GM12878 (cell line): ENCODE measurements at regions not wholly inside any gene's neighbourhood (a gene's known extent, or its start where the extent isn't known, plus 50 kb on each side); places are given as distances from the start of the nearest gene placed in this dataset.

Experiments used
- ATAC-seq: fragments of 200-7000 bp; cut with Tn5 transposase; 3 replicates; pipeline ENCODE4 v1.9.1; 2020; ENCODE audit warnings: mild to moderate bottlenecking, moderate library complexity
- BruUV-seq: library from RNA; stranded (reverse); fragments of 400-500 nt; replicated peaks from 2 replicates; lab custom pipeline; 2021; lab: Mats Ljungman, UMichigan
- CTCF ChIA-PET: fragments of 300-600 bp; sonication (Branson Sonifier 250); formaldehyde crosslinking; extraction: SDS; loops from one replicate; lab custom pipeline; 2021; ENCODE audit warnings: inconsistent platforms; lab: Yijun Ruan, JAX
- POLR2A ChIA-PET: fragments of 350-600 bp; formaldehyde crosslinking; extraction: SDS; loops from one replicate; lab custom pipeline; 2021; ENCODE audit warnings: inconsistent platforms; lab: Charles Lee
- RAD21 ChIA-PET: fragments of 300-600 bp; sonication (Branson Sonifier 250); formaldehyde crosslinking; loops from one replicate; lab custom pipeline; 2023; ENCODE audit warnings: antibody characterized with exemption; ENCODE audit not compliant: unreplicated experiment; lab: Charles Lee
- SMC1A ChIA-PET: fragments of 300-600 bp; sonication (Branson Sonifier 250); formaldehyde crosslinking; loops from one replicate; lab custom pipeline; 2023; ENCODE audit not compliant: unreplicated experiment, uncharacterized antibody; lab: Charles Lee
- DNase-seq: peaks from one replicate; pipeline ENCODE4 v3.0.0-alpha.2; 2011; ENCODE audit warnings: low read depth, low spot score
- FAIRE-seq: peaks from 3 replicates; lab custom pipeline; 2011; peaks lifted over from hg19 to GRCh38; lab: Jason Lieb, UNC
- H2AFZ ChIP-seq: 2 replicates; pipeline ENCODE4 v1.6.0; 2011; ENCODE audit warnings: low read depth, low read length, control low read depth; ENCODE audit not compliant: control insufficient read depth
- H3K27ac ChIP-seq: 2 replicates; pipeline ENCODE4 v1.5.1; 2011; ENCODE audit warnings: control low read depth; ENCODE audit not compliant: control insufficient read depth, insufficient read depth
- H3K27me3 ChIP-seq, 2 experiments: replicated peaks in 1 of 2; 2 replicates each; pipeline versions ENCODE4 v1.6.0 to v1.6.1; 2011; ENCODE audit warnings: low read length in 1 of 2; ENCODE audit not compliant: control insufficient read depth in 2 of 2, insufficient read depth in 2 of 2
- H3K36me3 ChIP-seq, 2 experiments: 2 replicates each; pipeline ENCODE4 v1.5.1; 2011; ENCODE audit warnings: low read length in 1 of 2; ENCODE audit not compliant: control insufficient read depth in 2 of 2, insufficient read depth in 2 of 2
- H3K4me1 ChIP-seq: 2 replicates; pipeline ENCODE4 v1.6.1; 2011; ENCODE audit warnings: mild to moderate bottlenecking, low read length, moderate library complexity, mixed read lengths; ENCODE audit not compliant: control insufficient read depth, insufficient read depth
- H3K4me2 ChIP-seq: 2 replicates; pipeline ENCODE4 v1.6.0; 2011; ENCODE audit warnings: control low read depth; ENCODE audit not compliant: control insufficient read depth, insufficient read depth
- H3K4me3 ChIP-seq: fragments of 200-600 bp; sonication (generic); 2 replicates; pipeline ENCODE4 v1.5.1; 2016
- H3K79me2 ChIP-seq: 2 replicates; pipeline ENCODE4 v1.6.0; 2011; ENCODE audit warnings: low read length; ENCODE audit not compliant: control insufficient read depth, insufficient read depth
- H3K9ac ChIP-seq: 2 replicates; pipeline ENCODE4 v1.8.0; 2011; ENCODE audit warnings: low read length, control low read depth, mixed read lengths; ENCODE audit not compliant: control insufficient read depth, insufficient read depth
- H3K9me3 ChIP-seq: replicated peaks from 3 replicates; pipeline ENCODE4 v1.5.1; 2011; ENCODE audit warnings: mild to moderate bottlenecking, low read length; ENCODE audit not compliant: control insufficient read depth, insufficient read depth
- H4K20me1 ChIP-seq: 2 replicates; pipeline ENCODE4 v1.6.0; 2011; ENCODE audit not compliant: control insufficient read depth, insufficient read depth
- IKZF2 ChIP-seq, 2 experiments: fragments of 450-650 bp; IDR thresholded peaks; 2 replicates each; pipeline ENCODE4 v1.6.1; 2017; ENCODE audit warnings: mild to moderate bottlenecking in 2 of 2, moderate library complexity in 2 of 2
- KDM1A ChIP-seq: fragments of 200-600 bp; sonication (generic); IDR thresholded peaks from 2 replicates; pipeline ENCODE4 v1.6.1; 2016; ENCODE audit warnings: borderline replicate concordance
- MEF2B ChIP-seq: fragments of 450-650 bp; IDR thresholded peaks from 2 replicates; pipeline ENCODE4 v1.6.1; 2018; ENCODE audit warnings: mild to moderate bottlenecking, moderate library complexity; ENCODE audit not compliant: partially characterized antibody, poor library complexity, severe bottlenecking
- WGBS: methylation state at CpG from one replicate; pipeline ENCODE4 v1.1.6; 2016; ENCODE audit warnings: low lambda C conversion rate; ENCODE audit not compliant: insufficient replicate concordance, insufficient coverage; ENCODE audit errors: missing lambda C conversion rate; 5-methylcytosine and 5-hydroxymethylcytosine counted together
- in situ Hi-C: fragments of 300-500 bp; cut with MboI; formaldehyde crosslinking; loops from 9 replicates; pipeline ENCODE4 v1.14.3; 2018; ENCODE audit warnings: mixed read lengths
- intact Hi-C: fragments of 100-400 bp; cut with micrococcal nuclease; formaldehyde crosslinking; loops from one replicate; pipeline ENCODE4 v1.14.2; 2022; ENCODE audit not compliant: unreplicated experiment
- TF ChIP-seq, protein P1 (sequence below), 3 experiments: IDR thresholded peaks in 2 of 3; conservative IDR thresholded peaks in 1 of 3; 2 replicates each; pipeline ENCODE4 v1.5.1; 2011; ENCODE audit warnings: low read depth in 3 of 3, low read length in 3 of 3, mild to moderate bottlenecking in 3 of 3, control low read depth in 2 of 3, moderate library complexity in 2 of 3, inconsistent platforms in 1 of 3, mixed read lengths in 1 of 3; ENCODE audit not compliant: control insufficient read depth in 2 of 3, insufficient read depth in 1 of 3; ENCODE audit errors: extremely low read depth in 1 of 3
- TF ChIP-seq, protein P2 (sequence below): IDR thresholded peaks from 2 replicates; pipeline ENCODE4 v1.6.1; 2012; ENCODE audit warnings: low read length, inconsistent platforms

DNA sequence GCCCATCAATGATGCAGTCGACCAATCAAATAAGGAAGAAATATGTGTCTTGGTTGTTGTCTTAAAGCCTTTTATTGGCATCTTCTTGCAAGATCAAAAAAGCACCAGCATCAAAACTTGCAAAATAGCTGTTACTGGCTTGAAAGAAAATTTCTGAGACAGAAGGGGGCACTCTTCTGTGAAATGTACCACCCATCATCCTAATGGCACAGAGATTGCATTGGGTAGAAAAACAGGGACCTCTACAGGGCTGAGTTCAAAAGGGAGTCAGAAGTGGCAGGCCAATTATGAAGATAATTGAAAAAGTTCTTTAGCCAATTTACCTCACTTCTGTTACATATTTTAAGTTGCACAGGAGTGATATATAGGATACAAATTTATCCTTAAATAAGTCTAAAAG is 122.3 kb upstream of the GPR149 start:
- Histone ChIP-seq H3K36me3 (no peaks in the 10 kb centered on the region), H3K9ac (no peak overlapping the region), H3K27ac (no peak overlapping the region), H3K79me2 (no peaks in the 10 kb centered on the region), H3K4me2 (no peak overlapping the region), H3K27me3 (no peaks in the 10 kb centered on the region), H3K4me1 (no peaks in the 10 kb centered on the region), H3K9me3 (no peaks in the 10 kb centered on the region), H3K4me3 (no peak overlapping the region), H2AFZ (no peak overlapping the region), H4K20me1 (no peaks in the 10 kb centered on the region)
- DNase-seq (no peak), ATAC-seq (peak; percentile 58), FAIRE-seq (no peak)
- intact Hi-C loops: no loop called here
- ChIA-PET CTCF (interaction anchor here (1.0 kb wide), 1 partner anchor 217 kb away, joined by 4 read pairs; no protein-coding TSS in a partner anchor), RAD21 (no interaction called here), SMC1A (no interaction called here), POLR2A (no interaction called here)
- TF ChIP-seq, protein P1, sequence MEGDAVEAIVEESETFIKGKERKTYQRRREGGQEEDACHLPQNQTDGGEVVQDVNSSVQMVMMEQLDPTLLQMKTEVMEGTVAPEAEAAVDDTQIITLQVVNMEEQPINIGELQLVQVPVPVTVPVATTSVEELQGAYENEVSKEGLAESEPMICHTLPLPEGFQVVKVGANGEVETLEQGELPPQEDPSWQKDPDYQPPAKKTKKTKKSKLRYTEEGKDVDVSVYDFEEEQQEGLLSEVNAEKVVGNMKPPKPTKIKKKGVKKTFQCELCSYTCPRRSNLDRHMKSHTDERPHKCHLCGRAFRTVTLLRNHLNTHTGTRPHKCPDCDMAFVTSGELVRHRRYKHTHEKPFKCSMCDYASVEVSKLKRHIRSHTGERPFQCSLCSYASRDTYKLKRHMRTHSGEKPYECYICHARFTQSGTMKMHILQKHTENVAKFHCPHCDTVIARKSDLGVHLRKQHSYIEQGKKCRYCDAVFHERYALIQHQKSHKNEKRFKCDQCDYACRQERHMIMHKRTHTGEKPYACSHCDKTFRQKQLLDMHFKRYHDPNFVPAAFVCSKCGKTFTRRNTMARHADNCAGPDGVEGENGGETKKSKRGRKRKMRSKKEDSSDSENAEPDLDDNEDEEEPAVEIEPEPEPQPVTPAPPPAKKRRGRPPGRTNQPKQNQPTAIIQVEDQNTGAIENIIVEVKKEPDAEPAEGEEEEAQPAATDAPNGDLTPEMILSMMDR (IDR thresholded peaks at IDR 0.05 in 2 of 3, conservative IDR thresholded peaks at IDR 0.05 in 1 of 3; ENCODE audit: control insufficient read depth in 2 of 3, extremely low read depth in 1 of 3, insufficient read depth in 1 of 3, low read depth in 3 of 3, low read length in 3 of 3): peak in 2 of 3 experiments; percentile 6 to 19; a peak in 2 of 6 replicates
- no peak for TF ChIP-seq MEF2B
- no peak for TF ChIP-seq KDM1A
- TF ChIP-seq IKZF2 (IDR thresholded peaks at IDR 0.05): no peak
- TF ChIP-seq, protein P2, sequence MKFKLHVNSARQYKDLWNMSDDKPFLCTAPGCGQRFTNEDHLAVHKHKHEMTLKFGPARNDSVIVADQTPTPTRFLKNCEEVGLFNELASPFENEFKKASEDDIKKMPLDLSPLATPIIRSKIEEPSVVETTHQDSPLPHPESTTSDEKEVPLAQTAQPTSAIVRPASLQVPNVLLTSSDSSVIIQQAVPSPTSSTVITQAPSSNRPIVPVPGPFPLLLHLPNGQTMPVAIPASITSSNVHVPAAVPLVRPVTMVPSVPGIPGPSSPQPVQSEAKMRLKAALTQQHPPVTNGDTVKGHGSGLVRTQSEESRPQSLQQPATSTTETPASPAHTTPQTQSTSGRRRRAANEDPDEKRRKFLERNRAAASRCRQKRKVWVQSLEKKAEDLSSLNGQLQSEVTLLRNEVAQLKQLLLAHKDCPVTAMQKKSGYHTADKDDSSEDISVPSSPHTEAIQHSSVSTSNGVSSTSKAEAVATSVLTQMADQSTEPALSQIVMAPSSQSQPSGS: no peak
- in situ Hi-C loops: no loop called here
- 0% methylated on average over 1 of the region's 1 CpG for WGBS
- no TSS peak for BruUV-seq
